Kidney epithelial cell (primary cell): ENCODE measurements at regions not wholly inside any gene's neighbourhood (a gene's known extent, or its start where the extent isn't known, plus 50 kb on each side); places are given as distances from the start of the nearest gene placed in this dataset.

ENCODE experiments used
- DNase-seq: peaks from one replicate; pipeline ENCODE4 v3.0.0-alpha.2; 2010; ENCODE audit warnings: low read depth
- H3K27me3 ChIP-seq: 2 replicates; pipeline ENCODE4 v1.6.0; 2011; ENCODE audit warnings: low read length; ENCODE audit not compliant: control insufficient read depth, insufficient read depth
- H3K36me3 ChIP-seq: 2 replicates; pipeline ENCODE4 v1.5.1; 2011; ENCODE audit warnings: low read length; ENCODE audit not compliant: control insufficient read depth, insufficient read depth
- H3K4me3 ChIP-seq: 2 replicates; pipeline ENCODE4 v1.5.1; 2011; ENCODE audit warnings: low read depth, mild to moderate bottlenecking, control low read depth, low read length
- CTCF ChIP-seq: IDR thresholded peaks from 2 replicates; pipeline ENCODE4 v1.5.1; 2011; ENCODE audit warnings: mild to moderate bottlenecking, moderate library complexity, low read length, control low read depth, inconsistent platforms; ENCODE audit not compliant: insufficient read depth, poor library complexity, severe bottlenecking

GRCh38 chr6:144936764-144937163, 651.6 kb downstream of the UTRN start:
- no peak for DNase-seq
- Histone ChIP-seq H3K27me3 (no peaks in the 10 kb centered on the region), H3K4me3 (no peak overlapping the region), H3K36me3 (no peaks in the 10 kb centered on the region)
- no peak for TF ChIP-seq CTCF

GRCh38 chr6:144939921-144940320, 654.8 kb downstream of the UTRN start:
- H3K4me3 ChIP-seq = no peak overlapping the region
- H3K27me3 ChIP-seq = no peaks in the 10 kb centered on the region
- no peak for TF ChIP-seq CTCF
- no peaks in the 10 kb centered on the region for H3K36me3 ChIP-seq
- no peak for DNase-seq

- Histone ChIP-seq H3K27me3 (no peaks in the 10 kb centered on the region), H3K4me3 (no peak overlapping the region), H3K36me3 (peaks cover 1% of the 10 kb centered on the region)
- TF ChIP-seq CTCF = no peak
- no peak for DNase-seq
Measured at GRCh38 chr6:144944106-144944505, 659.0 kb downstream of the UTRN start.

- no peak for TF ChIP-seq CTCF
- no peak for DNase-seq
- no peaks in the 10 kb centered on the region for H3K27me3 ChIP-seq
Measured at GRCh38 chr6:144947398-144947976, 662.4 kb downstream of the UTRN start.

GRCh38 chr6:144951730-144952437, 666.7 kb downstream of the UTRN start:
- no peak for TF ChIP-seq CTCF
- H3K36me3 ChIP-seq = peaks cover 1% of the 10 kb centered on the region
- no peaks in the 10 kb centered on the region for H3K27me3 ChIP-seq
- no peak for DNase-seq
- H3K4me3 ChIP-seq = no peak overlapping the region

More at GRCh38 chr6:144947398-144947976, 662.4 kb downstream of the UTRN start:
- Histone ChIP-seq H3K36me3 (peaks cover 1% of the 10 kb centered on the region), H3K4me3 (no peak overlapping the region)
